Activated CD4-positive, alpha-beta T cell treated with anti-CD3 and anti-CD28 coated beads, Interleukin-2, amount 50 U/mL, for 24 hours (primary cell): ENCODE measurements at regions not wholly inside any gene's neighbourhood (a gene's known extent, or its start where the extent isn't known, plus 50 kb on each side); places are given as distances from the start of the nearest gene placed in this dataset.

Experiments used
- DNase-seq, 2 donors: peaks; one replicate each; pipeline ENCODE4 v3.0.0-alpha.2; 2020; ENCODE audit warnings: low read depth in 1 of 2, low spot score in 1 of 2

DNA sequence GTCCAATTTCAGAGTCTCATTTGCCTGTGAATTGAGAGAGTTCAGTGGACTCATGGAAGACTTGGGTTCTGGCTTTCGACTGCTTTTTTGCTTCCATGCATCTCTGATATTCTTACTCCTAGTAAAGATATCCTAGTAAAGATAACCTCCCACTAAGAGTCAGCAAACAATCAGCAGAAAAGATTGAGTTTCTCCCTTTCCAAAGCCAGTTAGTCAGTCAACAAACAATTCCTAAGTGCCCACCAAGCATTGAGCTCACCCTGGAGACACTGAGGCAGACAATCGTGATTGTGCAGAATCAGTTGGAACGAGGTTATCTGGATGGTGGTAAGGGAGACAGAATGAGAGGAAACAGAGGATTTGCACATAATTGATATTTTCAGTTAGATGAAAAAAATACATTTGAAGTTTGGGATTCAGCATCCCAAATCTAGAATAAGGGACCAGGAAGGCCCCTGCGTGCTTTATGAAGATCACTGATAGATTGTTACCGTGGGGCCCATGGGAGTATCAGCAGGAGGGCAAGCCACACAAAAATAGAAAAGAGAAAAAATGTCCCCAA, 99.7 kb upstream of the SLC38A2 start:
- DNase-seq = no peak

DNA sequence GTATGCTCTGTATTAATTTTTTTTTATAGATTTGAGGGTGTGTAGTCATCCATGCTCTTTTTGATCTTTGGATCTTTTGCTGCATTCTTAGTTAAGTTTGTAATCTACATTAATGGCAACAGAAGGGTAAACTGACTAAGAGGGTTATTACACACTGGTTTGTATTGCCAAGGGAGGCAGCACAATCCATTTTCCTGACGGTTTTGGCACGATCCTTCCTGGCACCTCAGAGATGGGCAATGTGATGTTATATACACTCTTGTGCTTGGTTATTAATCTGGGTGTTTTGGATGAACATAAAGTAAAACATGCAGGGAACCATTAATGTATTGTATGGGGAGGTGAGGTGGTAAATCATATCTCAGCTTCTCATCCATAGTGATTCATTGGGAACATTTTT, 98.8 kb upstream of the SLC38A2 start:
- no peak for DNase-seq

DNA sequence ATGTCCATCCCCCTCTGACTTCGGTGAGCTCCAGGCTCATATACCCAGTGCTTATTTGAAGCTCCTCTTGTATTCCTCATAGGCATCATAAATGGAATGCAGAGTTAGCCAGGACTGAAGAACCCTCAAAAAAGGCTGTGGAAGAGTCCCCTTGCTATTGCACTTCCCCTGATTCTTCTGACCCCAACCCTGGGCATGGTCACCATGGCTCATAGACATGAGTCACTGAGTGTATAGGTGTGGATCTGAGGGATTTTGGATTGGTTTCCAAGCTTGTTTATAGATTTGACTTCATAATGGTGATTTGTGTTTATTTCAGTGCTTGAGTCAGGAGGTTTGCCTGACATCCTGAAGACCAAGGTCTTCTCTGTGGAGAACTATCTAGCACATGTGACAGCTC, 98.4 kb upstream of the SLC38A2 start:
- DNase-seq = no peak

DNA sequence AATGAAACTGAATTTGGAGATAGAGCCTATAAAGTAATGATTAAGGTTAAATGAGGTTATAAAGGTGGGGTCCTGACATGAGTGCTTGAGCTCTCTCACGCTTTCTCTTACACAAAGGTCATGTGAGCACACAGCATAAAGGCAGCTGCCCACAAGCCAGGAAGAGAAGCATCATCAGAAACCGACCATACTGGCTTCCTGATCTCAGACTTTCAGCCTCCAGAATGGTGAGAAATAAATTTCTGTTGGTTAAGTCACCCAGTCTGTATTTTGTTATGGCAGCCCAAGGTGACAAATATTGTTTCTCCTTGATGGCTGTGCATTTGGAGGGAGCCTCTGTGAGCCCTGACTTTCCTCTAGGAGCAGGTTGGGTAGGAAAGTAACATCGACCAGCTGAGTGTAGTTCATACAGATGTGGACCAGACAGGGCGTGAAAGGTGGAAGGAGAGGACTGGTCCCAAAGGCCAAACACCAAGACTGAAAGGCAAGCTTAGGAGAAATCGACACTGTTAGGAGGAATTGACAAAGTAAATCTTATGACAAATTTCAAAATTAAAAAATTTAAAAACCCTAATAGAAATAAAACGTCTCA, 97.6 kb upstream of the SLC38A2 start:
- DNase-seq = no peak

DNA sequence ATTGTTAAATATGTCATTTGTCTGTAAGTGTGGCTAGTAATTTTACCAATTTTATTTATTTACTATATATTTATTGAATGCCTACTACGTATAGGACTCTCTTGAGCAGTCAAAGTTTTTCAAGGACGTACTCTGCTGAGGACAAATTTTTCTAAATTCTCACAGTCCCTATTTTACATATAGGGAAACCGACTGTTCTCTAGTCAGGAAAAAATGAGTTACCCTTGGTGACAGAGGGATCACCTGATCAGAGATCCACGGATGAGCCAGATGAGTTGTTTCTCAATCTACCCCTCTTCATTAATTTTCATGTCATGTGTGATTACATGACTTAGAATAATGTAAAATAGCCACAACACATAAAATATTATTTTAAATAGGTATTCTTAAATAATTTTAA, 96.2 kb upstream of the SLC38A2 start:
- DNase-seq = no peak

DNA sequence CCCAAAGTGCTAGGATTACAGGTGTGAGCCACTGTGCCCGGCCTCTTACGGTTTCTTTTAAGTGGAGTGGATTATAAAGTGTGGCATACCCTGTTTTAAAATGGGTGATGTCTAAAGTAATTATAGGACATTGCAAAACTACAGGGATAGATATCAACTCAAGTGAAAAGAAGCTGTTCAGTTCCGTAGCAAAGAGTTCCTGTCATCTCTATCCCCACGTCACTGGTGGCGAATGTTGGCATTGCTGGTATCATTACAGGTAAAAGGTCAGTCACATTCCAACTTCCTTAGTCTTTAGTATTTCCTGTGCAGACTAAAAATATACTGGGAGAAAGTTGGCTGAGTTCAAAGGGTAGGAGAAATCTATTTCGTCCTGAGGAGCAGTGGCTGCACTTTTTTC, 95.6 kb upstream of the SLC38A2 start:
- DNase-seq = no peak

DNA sequence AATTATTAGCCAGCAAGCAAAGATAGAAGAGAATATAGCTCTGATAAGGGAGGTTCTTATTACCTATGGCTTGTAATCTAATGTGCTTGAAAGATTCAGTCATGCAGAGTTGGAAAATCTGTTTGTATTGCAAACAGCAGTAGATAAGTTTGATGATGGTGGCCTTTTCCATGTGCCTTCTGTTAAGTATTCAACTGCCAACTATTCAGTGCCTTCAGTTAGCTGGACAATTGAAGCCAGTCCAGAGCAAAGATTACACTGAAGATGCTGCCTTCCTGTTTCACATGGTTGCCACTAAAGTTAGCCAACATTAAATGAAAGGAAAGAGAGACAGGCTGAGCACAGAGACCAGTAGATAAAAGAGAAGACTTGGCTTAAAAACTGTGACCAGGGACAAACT, 92.7 kb upstream of the SLC38A2 start:
- DNase-seq = no peak

DNA sequence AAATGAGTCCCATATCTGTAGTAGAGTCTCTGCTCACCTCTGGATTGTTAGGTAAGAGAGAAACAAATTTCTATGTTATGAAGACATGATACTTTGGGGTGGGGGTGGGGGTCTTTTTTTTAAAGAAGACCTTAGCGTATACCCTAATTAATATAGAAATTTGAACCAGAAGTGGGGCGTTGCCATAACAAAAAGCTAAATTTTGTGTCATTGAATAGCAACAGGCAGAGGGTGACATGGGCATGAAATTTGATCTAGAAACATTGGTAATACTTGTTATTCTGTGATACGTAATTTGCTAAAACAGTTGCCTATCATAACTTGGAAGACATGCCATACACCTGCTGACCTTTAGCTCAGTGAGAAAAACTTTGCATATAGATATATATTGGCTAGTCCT, 92.3 kb upstream of the SLC38A2 start:
- DNase-seq = no peak

DNA sequence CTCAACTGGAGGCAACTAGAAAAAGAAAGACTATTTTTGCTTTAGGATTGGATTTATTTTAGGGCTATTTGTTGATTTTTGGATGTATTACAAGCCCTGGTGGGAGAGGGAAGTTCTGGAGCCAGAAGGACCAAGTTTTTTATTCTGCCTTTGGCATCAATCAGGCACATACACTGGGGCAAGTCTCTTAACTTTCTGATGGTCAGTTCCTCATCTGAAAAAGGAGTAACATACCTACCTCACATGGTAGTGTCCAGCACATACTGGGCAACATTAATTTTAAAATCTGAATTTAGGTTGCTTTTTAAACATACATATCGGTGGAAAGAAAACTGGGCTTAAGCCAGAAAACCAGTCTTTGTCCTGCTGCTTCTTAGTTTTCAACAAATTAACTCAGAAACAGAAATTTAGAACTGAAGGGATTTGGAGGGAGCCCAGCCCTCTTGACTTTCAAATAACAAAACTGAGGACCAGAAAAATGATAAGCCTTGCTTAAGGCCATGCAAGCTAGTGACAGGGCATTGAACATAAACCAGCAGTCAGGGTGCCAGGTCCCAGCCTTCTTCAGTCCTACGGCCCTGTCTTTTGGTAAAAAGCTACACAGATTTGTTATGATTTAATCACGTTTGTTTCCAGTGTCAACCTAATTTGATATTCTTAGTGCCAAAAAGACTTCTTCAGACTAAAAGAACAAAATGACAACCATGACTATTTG, 90.2 kb upstream of the SLC38A2 start:
- DNase-seq = no peak

DNA sequence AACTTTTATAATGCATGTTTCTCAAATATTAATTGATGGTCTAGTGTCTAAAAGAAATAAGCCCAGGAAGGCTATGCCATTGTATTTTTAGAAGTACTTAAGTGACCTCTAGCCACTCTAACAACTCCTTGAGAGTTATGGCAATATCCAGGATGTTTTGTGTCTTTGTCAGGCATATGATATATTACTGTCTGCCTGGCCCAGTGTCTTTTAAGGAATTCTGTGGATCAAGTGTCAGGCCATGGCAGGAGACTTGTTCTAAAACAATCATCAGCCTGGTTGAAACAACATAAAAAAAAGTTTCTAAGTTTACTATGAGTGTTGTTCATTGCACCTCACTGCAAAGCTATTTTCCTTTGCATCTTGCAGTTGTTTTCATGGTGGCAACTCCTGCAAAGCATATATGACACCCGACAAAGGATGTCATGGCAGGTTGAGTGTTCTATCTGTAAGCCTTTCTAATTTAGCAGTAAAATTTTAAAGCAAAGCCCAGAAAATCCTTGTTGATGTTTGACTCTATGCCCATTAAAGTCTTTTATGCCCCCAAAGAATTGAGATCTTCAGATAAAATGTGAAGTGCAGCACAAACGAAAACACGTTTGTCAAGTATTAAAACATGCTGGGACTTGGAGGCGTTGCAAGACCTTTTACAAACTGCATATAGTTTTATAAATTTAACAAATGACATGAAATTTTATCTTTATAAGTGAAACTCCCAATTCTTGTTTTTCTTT, 89.5 kb upstream of the SLC38A2 start:
- DNase-seq = no peak

DNA sequence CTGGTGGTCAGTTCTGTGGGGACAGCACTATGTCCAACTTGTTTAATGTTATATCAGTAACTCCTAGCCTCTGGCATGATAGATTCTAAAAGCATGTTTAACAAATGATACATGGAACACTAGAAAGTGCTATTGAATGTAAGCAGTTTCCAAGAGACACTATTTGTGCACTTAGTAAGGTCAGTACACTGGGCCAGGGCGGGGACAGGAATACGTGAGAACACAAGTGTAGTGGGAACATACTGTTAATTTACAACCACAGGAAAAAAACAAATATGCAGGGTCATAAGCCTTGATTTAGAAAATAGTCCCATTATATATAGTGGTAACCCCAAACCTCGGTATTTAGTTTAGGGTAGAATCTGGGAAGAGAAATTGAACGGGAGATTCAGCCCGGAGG, 88.9 kb upstream of the SLC38A2 start:
- DNase-seq = no peak

DNA sequence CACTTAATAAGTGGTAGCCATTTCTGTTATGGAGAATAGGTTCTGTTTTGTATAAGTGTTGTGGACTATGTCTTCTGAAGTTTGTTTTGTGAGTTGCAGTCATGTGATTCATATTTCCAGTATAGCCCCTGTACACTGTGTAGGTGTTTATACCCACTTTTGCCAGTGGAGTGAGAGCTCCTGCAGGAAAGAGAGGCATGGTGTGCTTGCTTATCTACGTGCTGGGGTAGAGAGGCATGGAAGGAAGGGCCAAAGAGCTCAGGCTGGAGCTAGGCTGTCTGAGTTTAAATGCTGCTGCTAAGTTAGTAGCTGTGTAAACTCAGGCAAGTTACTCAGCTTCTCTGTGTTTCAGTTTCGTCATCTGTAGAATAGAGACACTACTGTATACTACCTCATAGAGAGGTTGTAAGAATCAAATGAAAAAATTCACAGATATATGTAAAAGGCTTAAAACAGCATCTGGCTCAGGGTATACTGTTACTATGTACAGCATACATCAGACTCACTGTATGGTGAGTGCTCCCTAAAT, 88.2 kb upstream of the SLC38A2 start:
- no peak for DNase-seq

DNA sequence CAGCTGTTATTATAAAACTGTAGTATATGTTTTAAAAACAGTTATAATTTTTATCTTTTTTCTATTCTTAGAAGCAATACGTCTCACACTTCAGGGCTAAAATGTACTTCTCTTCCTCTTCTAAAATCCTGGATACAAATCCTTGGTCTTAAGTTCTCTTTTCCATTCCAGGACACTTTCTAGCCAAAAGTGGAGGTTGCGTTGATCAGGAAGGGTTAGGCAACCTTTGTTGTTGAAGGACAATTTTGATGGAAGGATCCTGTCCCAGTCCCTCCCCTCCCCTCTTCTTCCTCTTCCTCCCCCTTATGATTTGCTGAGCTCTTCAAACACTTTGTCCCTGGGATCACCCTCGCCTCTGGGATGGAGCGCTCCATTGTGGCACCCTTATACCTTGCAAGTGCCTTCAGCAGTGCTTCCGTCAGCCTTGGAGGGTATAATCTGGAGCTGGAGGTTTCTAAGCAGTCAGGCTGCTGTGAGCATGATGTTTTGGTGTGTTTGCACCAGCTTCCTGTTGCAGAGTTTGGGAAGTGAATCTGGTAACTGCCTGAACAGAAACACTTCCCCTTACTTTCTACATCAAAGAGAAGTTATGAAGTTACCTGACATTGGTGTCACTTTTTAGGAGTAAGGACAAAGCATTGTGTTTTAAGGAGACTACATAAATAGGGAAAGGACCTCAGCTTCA, 87.4 kb upstream of the SLC38A2 start:
- no peak for DNase-seq

DNA sequence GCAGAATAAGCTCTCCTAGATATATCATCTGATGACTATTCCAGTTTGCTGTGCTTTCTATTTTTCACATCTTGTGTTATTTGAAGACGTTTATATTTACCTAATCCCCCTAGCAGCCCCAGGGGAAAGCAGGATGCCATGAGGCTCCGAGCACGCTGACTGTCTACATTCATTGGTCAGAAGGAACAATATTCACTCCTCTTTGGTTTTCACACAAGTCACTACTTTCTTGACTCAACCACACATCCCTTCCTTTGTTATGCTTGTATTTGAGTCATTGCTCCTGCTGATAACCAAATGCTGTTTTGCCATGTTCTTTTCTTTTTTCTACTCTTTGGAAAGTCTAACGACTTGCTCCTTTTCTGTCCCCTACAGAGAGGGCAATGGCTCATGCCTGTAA, 86.5 kb upstream of the SLC38A2 start:
- no peak for DNase-seq

DNA sequence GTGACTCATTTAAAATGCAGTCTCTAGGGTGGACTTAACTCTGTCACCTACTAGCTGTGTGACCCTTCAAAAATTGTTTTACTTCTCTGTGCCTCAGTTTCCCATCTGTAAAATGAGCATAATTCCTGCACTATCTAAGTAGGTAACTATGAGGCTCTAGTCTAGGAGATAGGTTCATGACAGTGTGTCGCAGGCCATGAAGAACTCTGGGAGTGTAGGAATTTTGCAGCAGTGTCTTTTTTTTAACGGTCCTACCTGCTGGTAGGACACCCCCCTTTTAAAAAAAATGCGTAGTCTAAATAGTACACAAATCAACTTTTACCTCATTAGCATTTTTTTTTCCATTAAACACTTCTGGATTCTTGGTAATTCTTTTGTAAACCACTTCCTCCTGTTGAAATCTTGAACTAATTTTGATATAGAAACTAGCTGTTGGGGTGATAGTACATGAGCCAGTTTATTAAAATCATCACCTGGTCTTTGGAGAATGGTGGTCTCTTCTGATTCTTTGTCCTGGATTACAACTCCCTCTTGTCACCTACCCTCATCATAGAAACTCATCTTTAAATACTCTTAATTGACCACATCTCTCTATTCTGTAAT, 86.0 kb upstream of the SLC38A2 start:
- no peak for DNase-seq

DNA sequence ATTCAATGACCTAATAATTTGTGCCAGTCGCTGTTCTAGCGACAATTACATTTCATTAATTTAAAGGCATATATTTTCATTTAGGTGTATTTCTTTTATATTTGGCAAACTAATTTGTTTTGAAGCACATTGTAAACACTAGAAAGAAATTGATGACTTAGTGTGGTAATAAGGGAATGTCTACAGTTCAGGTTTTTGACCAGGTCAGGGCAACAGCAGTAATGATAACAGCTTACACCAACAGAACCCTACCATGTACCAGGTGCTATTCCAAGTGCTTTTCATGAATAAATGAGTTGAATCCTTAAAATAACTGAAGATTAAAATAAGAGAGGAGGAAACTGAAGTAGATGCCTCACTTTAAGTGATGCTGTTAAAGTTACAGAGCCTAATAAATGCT, 85.4 kb upstream of the SLC38A2 start:
- no peak for DNase-seq

DNA sequence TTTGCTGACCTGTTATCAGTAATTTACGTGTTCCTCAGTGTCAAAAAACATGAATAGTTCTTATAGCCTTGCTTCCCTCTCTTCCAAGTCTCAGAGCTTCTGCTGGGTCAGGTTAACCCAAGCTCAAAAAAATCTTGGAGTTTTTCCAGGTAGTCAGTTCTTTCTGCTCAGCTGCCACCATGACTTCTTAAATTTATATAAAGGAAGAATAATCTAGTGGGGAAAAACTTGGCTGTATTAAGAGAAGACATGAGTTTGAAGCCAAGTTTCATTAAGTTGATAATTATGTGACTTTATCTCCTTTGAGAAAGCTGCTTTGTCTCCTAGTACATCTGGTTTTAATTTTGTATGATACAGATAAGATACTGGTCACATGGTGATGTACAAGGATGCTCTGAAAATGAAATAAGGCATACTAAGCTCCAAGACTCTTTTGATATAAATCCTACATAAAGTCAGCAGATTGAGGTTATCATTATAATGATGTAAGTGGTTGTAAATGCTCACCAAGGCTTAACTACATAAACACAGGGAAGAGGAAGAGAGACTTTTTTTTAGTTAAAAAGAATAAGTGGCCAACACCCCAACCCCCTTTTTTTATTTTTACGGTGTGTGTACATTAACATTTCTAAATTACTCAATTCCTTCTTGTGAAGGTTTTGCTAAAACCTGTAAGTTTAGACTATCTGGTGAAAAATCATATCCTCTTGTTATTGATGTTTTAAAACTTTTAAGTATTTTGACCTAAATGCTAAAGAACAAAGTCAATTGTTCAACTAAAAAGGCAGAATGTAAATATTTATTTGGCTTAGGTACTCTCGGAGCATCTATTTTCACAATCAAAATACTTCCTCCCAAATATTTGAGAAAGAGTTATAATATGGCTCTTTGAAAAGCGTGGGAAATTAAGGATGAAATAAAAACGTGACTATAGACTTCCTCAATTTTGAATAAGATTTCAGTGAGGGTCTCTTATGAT, 84.1 kb upstream of the SLC38A2 start:
- DNase-seq = no peak

DNA sequence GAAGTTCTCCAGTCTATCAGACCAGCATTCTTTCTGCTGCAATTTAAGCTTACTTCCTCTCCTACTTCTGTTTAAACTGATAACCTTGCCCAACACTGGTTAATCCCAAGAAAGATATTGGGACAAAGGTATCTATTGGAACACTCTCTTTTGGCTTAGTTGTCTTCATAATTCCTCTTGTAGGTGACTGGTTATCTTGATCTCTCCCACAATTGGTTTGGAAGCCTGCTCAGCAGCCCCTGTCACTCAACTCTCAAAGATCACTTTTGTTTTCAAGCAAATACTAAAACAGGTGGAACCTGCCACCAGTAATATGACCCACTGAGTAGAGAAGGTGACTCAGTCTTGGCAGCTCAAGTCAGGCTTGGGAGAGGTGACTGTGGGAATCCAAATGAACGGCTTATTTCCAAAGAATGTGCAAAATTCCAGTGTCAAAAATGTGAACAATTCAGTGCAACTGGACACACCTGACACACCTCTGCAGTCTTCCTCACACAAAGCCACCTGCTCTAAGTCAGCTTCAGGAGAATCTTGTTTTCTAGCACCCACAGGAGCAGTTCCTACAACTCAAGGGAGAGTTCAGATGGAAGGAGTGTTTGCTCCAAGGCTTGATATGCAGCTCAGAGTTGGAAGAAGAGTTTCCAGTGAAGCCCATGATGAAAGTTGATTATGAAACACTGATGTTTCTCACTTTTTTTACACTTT, 83.2 kb upstream of the SLC38A2 start:
- no peak for DNase-seq

DNA sequence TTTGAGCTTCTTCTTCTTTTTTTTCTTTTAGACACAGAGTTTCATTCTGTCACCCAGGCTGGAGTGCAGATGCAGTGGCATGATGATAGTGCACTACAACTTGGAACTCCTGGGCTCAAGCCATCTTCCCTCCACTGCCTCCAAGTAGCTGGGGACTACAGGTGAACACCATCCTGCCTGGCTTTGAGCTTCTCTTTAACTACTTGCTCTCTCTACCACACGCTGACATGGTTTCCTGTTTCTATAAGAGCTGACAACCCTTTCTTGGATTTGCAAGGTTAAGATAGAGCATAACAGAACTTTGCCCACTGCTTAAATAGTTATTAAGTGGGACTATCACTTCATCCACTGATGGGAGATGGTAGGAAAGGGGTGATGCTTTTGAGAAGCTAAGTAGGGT, 82.4 kb upstream of the SLC38A2 start:
- DNase-seq = no peak
